GM23338 (cell line): ENCODE measurements at regions not wholly inside any gene's neighbourhood (a gene's known extent, or its start where the extent isn't known, plus 50 kb on each side); places are given as distances from the start of the nearest gene placed in this dataset.

Experiments
- CREB1 ChIP-seq: fragments of 250-450 bp; sonication (Bioruptor Pico); IDR thresholded peaks from 2 replicates; pipeline ENCODE4 v1.5.0; 2020; ENCODE audit warnings: low read depth, mild to moderate bottlenecking, moderate library complexity
- CTCF ChIP-seq, 2 experiments: fragments of 200-600 bp in 1 of 2; sonication (generic) in 1 of 2; conservative IDR thresholded peaks; 2 replicates each; pipeline versions ENCODE4 v1.5.1 to v1.6.1; 2016 to 2017; ENCODE audit warnings: antibody characterized with exemption in 2 of 2, low read depth in 2 of 2, mild to moderate bottlenecking in 2 of 2, moderate library complexity in 1 of 2
- ETS1 ChIP-seq: IDR thresholded peaks from 2 replicates; pipeline ENCODE4 v1.6.1; 2016; ENCODE audit warnings: antibody characterized with exemption
- EZH2 ChIP-seq: fragments of 200-600 bp; sonication (generic); IDR thresholded peaks from one replicate; pipeline ENCODE4 v1.8.0; 2017; ENCODE audit warnings: antibody characterized with exemption, mild to moderate bottlenecking, low read depth; ENCODE audit not compliant: unreplicated experiment
- EZH2phosphoT487 ChIP-seq: fragments of 200-600 bp; sonication (generic); IDR thresholded peaks from one replicate; pipeline ENCODE4 v1.8.1; 2018; ENCODE audit warnings: antibody characterized with exemption; ENCODE audit not compliant: unreplicated experiment
- JUNB ChIP-seq: IDR thresholded peaks from one replicate; pipeline ENCODE4 v1.6.1; 2016; ENCODE audit warnings: antibody characterized with exemption; ENCODE audit not compliant: unreplicated experiment
- POLR2AphosphoS5 ChIP-seq: IDR thresholded peaks from 2 replicates; pipeline ENCODE4 v1.6.1; 2016; ENCODE audit warnings: antibody characterized with exemption, low read depth
- REST ChIP-seq: IDR thresholded peaks from one replicate; pipeline ENCODE4 v1.6.1; 2018; ENCODE audit warnings: antibody characterized with exemption; ENCODE audit not compliant: unreplicated experiment
- ZNF331 ChIP-seq: fragments of 250-450 bp; sonication (Bioruptor Pico); IDR thresholded peaks from 2 replicates; pipeline ENCODE4 v1.5.0; 2020; ENCODE audit warnings: low read depth, mild to moderate bottlenecking, moderate library complexity

- TF ChIP-seq EZH2 (no peak), CREB1 (CRISPR knock-in tag) (no peak), REST (no peak), CTCF (conservative IDR thresholded peaks at IDR 0.05; ENCODE audit: low read depth in 2 of 2) (no peak), EZH2phosphoT487 (no peak), ETS1 (no peak), POLR2AphosphoS5 (no peak), ZNF331 (no peak), JUNB (no peak)
Observed at GRCh38 chr6:132054525-132054924, 103.4 kb upstream of the CCN2 start.
